Thyroid gland (tissue), 4 donors: ENCODE measurements at regions not wholly inside any gene's neighbourhood (a gene's known extent, or its start where the extent isn't known, plus 50 kb on each side); places are given as distances from the start of the nearest gene placed in this dataset.

Experiments
- CTCF ChIP-seq, 6 experiments: fragments of 200-600 bp in 3 of 6; fragments of 450-650 bp in 3 of 6; sonication (generic) in 3 of 6; IDR thresholded peaks; one replicate each; pipeline ENCODE4 v1.5.1; 2016 to 2019; ENCODE audit warnings: antibody characterized with exemption in 6 of 6, mild to moderate bottlenecking in 2 of 6, inconsistent platforms in 1 of 6, moderate library complexity in 1 of 6
- POLR2A ChIP-seq, 2 donors: fragments of 450-650 bp; IDR thresholded peaks; one replicate each; pipeline ENCODE4 v1.6.1; 2017; ENCODE audit warnings: antibody characterized with exemption in 2 of 2, mild to moderate bottlenecking in 2 of 2, moderate library complexity in 1 of 2

GRCh38 chr21:15219894-15220293, 155.1 kb upstream of the NRIP1 start:
- TF ChIP-seq CTCF (IDR thresholded peaks at IDR 0.05) (no peak), POLR2A (IDR thresholded peaks at IDR 0.05) (no peak)
